ENCODE measurements at regions not wholly inside any gene's neighbourhood (a gene's known extent, or its start where the extent isn't known, plus 50 kb on each side); places are given as distances from the start of the nearest gene placed in this dataset.

GRCh38 chr4:152221816-152222516, 313.9 kb downstream of the FBXW7 start:
- TF ChIP-seq EZH2phosphoT487 (IDR thresholded peaks at IDR 0.05; ENCODE audit: borderline replicate concordance) (no peak), POLR2A (IDR thresholded peaks at IDR 0.05; ENCODE audit: borderline replicate concordance, extremely low read depth, insufficient read depth, insufficient read length) (no peak), MAX (IDR thresholded peaks at IDR 0.05) (no peak), EGR1 (IDR thresholded peaks at IDR 0.05; ENCODE audit: low read depth) (no peak), EZH2 (IDR thresholded peaks at IDR 0.05) (no peak), TCF7L2 (IDR thresholded peaks at IDR 0.05; ENCODE audit: borderline replicate concordance, extremely low read depth, insufficient read depth, insufficient read length) (no peak), CEBPB (IDR thresholded peaks at IDR 0.05; ENCODE audit: low read depth) (no peak), ZFX (IDR thresholded peaks at IDR 0.05) (no peak), RAD21 (IDR thresholded peaks at IDR 0.05; ENCODE audit: low read depth) (no peak)
- TF ChIP-seq, protein P1, sequence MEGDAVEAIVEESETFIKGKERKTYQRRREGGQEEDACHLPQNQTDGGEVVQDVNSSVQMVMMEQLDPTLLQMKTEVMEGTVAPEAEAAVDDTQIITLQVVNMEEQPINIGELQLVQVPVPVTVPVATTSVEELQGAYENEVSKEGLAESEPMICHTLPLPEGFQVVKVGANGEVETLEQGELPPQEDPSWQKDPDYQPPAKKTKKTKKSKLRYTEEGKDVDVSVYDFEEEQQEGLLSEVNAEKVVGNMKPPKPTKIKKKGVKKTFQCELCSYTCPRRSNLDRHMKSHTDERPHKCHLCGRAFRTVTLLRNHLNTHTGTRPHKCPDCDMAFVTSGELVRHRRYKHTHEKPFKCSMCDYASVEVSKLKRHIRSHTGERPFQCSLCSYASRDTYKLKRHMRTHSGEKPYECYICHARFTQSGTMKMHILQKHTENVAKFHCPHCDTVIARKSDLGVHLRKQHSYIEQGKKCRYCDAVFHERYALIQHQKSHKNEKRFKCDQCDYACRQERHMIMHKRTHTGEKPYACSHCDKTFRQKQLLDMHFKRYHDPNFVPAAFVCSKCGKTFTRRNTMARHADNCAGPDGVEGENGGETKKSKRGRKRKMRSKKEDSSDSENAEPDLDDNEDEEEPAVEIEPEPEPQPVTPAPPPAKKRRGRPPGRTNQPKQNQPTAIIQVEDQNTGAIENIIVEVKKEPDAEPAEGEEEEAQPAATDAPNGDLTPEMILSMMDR (IDR thresholded peaks at IDR 0.05 in 2 of 3, conservative IDR thresholded peaks at IDR 0.05 in 1 of 3; ENCODE audit: borderline replicate concordance in 1 of 3, insufficient read depth in 1 of 3, low read depth in 2 of 3, low read length in 2 of 3), result no peak
